ENCODE measurements at regions not wholly inside any gene's neighbourhood (a gene's known extent, or its start where the extent isn't known, plus 50 kb on each side); places are given as distances from the start of the nearest gene placed in this dataset.

DNA sequence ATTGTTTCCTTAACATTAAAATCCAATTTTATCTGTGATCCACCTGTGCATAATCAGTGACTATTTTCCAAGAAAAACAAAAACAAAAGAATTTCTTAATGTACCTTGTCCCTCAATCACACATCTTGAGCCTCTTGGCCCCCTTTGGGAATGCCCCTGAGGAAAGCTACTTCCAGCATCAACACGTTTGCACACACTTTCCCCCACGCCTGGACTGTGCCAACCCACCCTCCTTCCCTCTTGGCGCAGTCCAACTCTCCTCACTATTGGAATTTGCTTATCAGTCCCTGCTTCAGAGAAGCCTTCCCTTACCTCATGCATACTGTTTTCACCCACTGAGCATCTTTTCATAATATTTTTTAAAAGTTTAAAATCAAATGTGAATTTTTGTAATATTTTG lies 389.4 kb upstream of the NRSN1 start:
- Histone ChIP-seq H3K4me1 (peaks cover 0 to 5% of the 10 kb centered on the region in 2 donors), H3K27me3 (no peaks in the 10 kb centered on the region), H3K4me3 (no peak overlapping the region), H3K27ac (no peak overlapping the region), H3K9me3 (no peaks in the 10 kb centered on the region), H3K36me3 (no peaks in the 10 kb centered on the region)
- DNase-seq (ENCODE audit: low spot score), result no peak
- TF ChIP-seq, protein P1, sequence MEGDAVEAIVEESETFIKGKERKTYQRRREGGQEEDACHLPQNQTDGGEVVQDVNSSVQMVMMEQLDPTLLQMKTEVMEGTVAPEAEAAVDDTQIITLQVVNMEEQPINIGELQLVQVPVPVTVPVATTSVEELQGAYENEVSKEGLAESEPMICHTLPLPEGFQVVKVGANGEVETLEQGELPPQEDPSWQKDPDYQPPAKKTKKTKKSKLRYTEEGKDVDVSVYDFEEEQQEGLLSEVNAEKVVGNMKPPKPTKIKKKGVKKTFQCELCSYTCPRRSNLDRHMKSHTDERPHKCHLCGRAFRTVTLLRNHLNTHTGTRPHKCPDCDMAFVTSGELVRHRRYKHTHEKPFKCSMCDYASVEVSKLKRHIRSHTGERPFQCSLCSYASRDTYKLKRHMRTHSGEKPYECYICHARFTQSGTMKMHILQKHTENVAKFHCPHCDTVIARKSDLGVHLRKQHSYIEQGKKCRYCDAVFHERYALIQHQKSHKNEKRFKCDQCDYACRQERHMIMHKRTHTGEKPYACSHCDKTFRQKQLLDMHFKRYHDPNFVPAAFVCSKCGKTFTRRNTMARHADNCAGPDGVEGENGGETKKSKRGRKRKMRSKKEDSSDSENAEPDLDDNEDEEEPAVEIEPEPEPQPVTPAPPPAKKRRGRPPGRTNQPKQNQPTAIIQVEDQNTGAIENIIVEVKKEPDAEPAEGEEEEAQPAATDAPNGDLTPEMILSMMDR (IDR thresholded peaks at IDR 0.05), result no peak

DNA sequence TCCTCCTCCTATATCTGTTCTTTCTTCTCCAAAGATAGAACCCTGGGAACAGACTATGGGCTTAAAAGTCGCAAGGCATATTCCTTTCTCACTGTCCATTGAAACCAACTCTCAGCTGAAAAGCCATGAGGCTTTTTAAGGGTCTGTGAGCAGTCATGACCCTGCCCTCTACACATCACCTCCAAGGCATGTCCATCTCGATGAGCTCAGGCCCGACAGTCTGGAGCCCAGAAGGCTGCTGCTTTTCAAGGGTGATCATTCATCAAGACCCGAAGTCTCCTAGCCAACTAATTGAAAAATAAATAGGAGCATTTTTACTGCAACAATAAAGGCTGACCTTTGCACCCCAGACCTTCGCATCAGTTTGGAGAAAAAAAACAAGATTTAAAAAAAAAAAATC lies 378.8 kb upstream of the NRSN1 start:
- no peaks in the 10 kb centered on the region for H3K27me3 ChIP-seq
- no peak overlapping the region for H3K4me3 ChIP-seq
- no peak overlapping the region for H3K27ac ChIP-seq
- TF ChIP-seq, protein P1 (IDR thresholded peaks at IDR 0.05), result no peak
- no peak for DNase-seq (ENCODE audit: low spot score)
- no peaks in the 10 kb centered on the region for H3K4me1 ChIP-seq
- peaks cover 0 to 3% of the 10 kb centered on the region in 2 donors for H3K9me3 ChIP-seq
- no peaks in the 10 kb centered on the region for H3K36me3 ChIP-seq

DNA sequence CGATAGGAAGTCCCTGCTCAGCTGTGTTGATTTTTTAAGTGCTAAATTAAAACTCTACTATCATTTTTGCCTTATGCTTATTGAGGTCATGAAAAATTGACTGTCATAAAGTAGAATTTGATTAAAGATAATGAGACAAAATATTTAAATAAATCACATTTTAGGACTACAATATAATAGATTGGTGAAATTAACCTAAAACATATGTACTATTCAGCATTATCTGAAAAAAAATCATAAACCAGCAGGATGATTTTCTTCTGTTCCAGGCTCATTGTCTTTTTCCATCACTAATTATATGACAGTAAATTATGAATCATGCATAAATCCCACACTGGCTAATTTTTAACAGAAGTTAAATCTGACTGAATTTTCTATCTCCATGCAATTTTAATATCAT lies 373.6 kb upstream of the NRSN1 start:
- no peak overlapping the region for H3K4me3 ChIP-seq
- no peak for DNase-seq (ENCODE audit: low spot score)
- TF ChIP-seq, protein P1 (IDR thresholded peaks at IDR 0.05), result no peak
- H3K36me3 ChIP-seq, result no peaks in the 10 kb centered on the region
- no peaks in the 10 kb centered on the region for H3K27me3 ChIP-seq
- H3K27ac ChIP-seq, result no peak overlapping the region
- peaks cover 0 to 7% of the 10 kb centered on the region in 2 donors for H3K9me3 ChIP-seq
- H3K4me1 ChIP-seq, result no peaks in the 10 kb centered on the region

DNA sequence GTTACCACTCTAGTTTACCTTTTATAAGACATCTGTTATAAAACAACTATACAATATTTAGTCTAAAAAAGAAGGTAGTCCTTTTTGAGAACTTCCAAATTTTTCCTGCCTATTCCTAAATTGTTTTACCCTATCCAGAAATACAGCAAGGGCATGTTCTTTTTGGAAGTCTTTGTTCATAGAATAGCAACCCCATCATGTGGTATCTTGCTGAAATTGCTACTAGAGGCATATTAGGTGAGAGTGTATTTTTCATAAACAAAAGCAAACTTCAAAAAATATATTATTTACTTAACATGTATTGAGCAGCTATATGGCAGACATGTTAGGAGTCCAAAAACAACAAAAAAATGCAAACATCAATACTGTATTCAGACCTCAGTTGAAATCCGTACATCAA lies 371.8 kb upstream of the NRSN1 start:
- no peak overlapping the region for H3K27ac ChIP-seq
- H3K4me3 ChIP-seq, result no peak overlapping the region
- H3K4me1 ChIP-seq, result no peaks in the 10 kb centered on the region
- H3K36me3 ChIP-seq, result no peaks in the 10 kb centered on the region
- DNase-seq (ENCODE audit: low spot score), result no peak
- peaks cover 0 to 7% of the 10 kb centered on the region in 2 donors for H3K9me3 ChIP-seq
- TF ChIP-seq, protein P1 (IDR thresholded peaks at IDR 0.05), result no peak
- H3K27me3 ChIP-seq, result no peaks in the 10 kb centered on the region

DNA sequence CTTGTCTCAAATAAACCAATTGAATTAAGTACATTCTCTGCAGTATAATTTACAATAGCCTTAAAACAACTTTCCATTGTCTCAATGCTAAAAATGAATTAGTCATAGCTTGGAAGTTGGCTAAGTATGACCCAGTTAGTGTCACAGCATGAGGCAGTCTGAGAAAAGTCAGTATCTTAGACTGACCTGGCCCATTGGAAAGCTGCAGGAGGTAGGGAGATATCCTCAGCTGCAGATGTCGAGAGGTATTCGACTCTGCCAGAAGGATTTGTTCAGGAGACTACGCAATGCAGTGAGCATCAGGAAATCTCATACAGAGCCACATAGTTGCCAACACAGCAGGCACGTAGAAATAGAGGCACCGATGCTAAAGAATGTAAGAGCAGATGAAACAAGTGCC lies 350.9 kb upstream of the NRSN1 start:
- TF ChIP-seq, protein P1 (IDR thresholded peaks at IDR 0.05), result no peak
- H3K27ac ChIP-seq, result no peak overlapping the region
- no peak for DNase-seq (ENCODE audit: low spot score)
- no peak overlapping the region for H3K4me3 ChIP-seq
- H3K9me3 ChIP-seq, result no peaks in the 10 kb centered on the region
- no peaks in the 10 kb centered on the region for H3K36me3 ChIP-seq
- no peaks in the 10 kb centered on the region for H3K27me3 ChIP-seq
- no peaks in the 10 kb centered on the region for H3K4me1 ChIP-seq

DNA sequence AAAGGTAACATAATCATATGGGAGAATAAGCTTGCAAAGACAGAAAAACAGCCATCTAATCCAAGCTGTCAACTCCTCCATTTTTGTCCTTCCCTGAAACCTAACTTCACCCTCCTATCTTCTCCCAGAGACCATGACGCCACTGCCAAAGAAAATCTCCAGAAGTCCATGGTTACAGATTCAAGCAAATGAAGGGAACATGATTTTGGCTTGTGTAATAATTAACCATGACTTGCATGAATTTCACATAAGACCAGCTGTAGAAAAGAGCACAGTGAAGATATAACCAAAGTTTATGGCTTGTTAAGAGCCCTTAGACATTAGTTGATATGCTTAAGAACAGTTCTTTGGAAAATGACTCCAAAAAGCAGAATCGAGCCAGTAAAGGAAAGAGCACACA lies 342.1 kb upstream of the NRSN1 start:
- H3K27ac ChIP-seq, result peak overlapping the region in 1 of 2 donors; percentile 6
- DNase-seq (ENCODE audit: low spot score), result no peak
- H3K36me3 ChIP-seq, result no peaks in the 10 kb centered on the region
- no peak overlapping the region for H3K4me3 ChIP-seq
- TF ChIP-seq, protein P1 (IDR thresholded peaks at IDR 0.05), result no peak
- no peaks in the 10 kb centered on the region for H3K9me3 ChIP-seq
- H3K27me3 ChIP-seq, result no peaks in the 10 kb centered on the region
- no peaks in the 10 kb centered on the region for H3K4me1 ChIP-seq

All from right atrium auricular region (tissue), 2 donors.